ENCODE measurements at regions not wholly inside any gene's neighbourhood (a gene's known extent, or its start where the extent isn't known, plus 50 kb on each side); places are given as distances from the start of the nearest gene placed in this dataset.

DNA sequence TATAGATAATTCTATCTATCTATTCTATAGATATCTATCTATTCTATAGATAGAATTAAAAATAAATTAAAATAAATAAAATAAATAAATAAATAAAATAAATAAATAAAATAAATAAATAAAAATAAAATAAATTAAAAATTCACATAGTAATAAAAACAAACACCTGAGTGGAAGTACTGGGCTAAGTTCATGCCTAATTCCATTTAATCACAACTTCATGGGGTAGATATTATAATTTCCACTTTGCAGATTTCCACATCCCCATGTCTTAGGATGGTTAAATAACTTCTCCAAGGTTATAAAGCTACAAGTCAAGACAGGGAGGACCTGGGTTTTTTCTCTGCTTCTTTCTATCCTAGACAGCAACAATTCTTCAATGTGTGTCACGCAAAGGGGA is 261.4 kb upstream of the MEX3C start:
- no peak for TF ChIP-seq POLR2AphosphoS5 (IDR thresholded peaks at IDR 0.05; ENCODE audit: insufficient read depth in 1 of 2, low read depth in 1 of 2)
- TF ChIP-seq, protein P1, sequence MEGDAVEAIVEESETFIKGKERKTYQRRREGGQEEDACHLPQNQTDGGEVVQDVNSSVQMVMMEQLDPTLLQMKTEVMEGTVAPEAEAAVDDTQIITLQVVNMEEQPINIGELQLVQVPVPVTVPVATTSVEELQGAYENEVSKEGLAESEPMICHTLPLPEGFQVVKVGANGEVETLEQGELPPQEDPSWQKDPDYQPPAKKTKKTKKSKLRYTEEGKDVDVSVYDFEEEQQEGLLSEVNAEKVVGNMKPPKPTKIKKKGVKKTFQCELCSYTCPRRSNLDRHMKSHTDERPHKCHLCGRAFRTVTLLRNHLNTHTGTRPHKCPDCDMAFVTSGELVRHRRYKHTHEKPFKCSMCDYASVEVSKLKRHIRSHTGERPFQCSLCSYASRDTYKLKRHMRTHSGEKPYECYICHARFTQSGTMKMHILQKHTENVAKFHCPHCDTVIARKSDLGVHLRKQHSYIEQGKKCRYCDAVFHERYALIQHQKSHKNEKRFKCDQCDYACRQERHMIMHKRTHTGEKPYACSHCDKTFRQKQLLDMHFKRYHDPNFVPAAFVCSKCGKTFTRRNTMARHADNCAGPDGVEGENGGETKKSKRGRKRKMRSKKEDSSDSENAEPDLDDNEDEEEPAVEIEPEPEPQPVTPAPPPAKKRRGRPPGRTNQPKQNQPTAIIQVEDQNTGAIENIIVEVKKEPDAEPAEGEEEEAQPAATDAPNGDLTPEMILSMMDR (IDR thresholded peaks at IDR 0.05), result no peak
- Histone ChIP-seq H3K27ac (no peak overlapping the region), H3K27me3 (no peaks in the 10 kb centered on the region), H3K9me3 (no peaks in the 10 kb centered on the region), H3K4me1 (no peaks in the 10 kb centered on the region), H3K4me3 (no peak overlapping the region), H3K36me3 (no peaks in the 10 kb centered on the region)
- intact Hi-C loops (cut with DNase I), result no loop called here
- no peak for DNase-seq (ENCODE audit: extremely low spot score in 2 of 2)

DNA sequence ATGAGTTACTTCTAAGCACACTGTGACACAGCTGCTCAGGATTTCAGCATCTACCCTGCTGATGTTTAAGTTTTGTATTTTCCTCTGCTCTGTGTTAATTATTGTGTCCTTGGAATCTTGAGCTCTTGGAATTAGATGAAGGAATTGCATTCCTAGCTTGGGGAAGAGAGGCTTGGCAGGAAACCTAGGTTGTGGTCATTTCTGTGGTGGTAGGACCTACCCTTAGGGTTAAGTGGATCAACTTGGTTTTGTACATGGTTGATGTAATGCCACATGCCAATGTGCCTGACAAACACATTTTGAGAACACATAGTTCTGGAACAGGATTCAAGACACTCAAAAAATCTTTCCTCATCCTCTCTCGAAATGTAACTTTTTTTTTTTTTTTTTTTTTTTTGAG is 264.5 kb upstream of the MEX3C start:
- DNase-seq (ENCODE audit: extremely low spot score in 2 of 2), result no peak
- peak in 1 of 2 donors; percentile 30 for TF ChIP-seq POLR2AphosphoS5 (IDR thresholded peaks at IDR 0.05; ENCODE audit: insufficient read depth in 1 of 2, low read depth in 1 of 2)
- TF ChIP-seq POLR2A (IDR thresholded peaks at IDR 0.05), result no peak
- TF ChIP-seq, protein P1 (IDR thresholded peaks at IDR 0.05), result no peak

DNA sequence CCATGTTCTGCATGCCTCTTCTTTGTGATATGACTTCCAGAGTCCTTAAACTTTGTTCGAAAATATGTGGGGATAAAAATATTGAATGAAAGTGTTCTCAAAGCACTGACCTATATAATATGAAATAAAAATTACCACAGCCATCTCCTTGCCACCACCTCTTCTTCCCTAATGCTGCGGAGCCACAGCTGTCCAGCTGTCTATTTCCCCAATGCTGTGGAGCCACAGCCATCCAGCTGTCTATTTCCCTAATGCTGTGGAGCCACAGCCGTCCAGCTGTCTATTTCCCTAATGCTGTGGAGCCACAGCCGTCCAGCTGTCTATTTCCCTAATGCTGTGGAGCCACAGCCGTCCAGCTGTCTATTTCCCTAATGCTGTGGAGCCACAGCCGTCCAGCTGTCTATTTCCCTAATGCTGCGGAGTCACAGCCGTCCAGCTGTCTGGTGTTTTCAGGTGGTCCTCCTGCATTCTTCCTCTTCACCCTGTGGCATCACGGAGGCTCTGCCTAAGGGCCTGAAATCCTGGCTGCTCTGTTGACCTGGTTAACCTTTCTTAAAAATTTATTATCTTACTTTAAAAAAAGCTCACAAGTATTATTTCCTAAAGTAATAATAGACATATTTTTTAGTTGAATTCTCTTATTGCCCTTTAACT is 266.1 kb upstream of the MEX3C start:
- intact Hi-C loops (cut with DNase I), result no loop called here
- no peaks in the 10 kb centered on the region for H3K27me3 ChIP-seq
- no peak overlapping the region for H3K27ac ChIP-seq
- no peak overlapping the region for H3K4me3 ChIP-seq
- no peaks in the 10 kb centered on the region for H3K36me3 ChIP-seq
- DNase-seq (ENCODE audit: extremely low spot score in 2 of 2), result no peak
- TF ChIP-seq POLR2A (IDR thresholded peaks at IDR 0.05) (no peak), POLR2AphosphoS5 (IDR thresholded peaks at IDR 0.05; ENCODE audit: insufficient read depth in 1 of 2, low read depth in 1 of 2) (no peak)
- TF ChIP-seq, protein P1 (IDR thresholded peaks at IDR 0.05), result no peak
- no peaks in the 10 kb centered on the region for H3K9me3 ChIP-seq
- H3K4me1 ChIP-seq, result no peaks in the 10 kb centered on the region

More for the DNA sequence above, 264.5 kb upstream of the MEX3C start:
- Histone ChIP-seq H3K36me3 (no peaks in the 10 kb centered on the region), H3K27me3 (no peaks in the 10 kb centered on the region), H3K9me3 (no peaks in the 10 kb centered on the region), H3K27ac (no peak overlapping the region), H3K4me1 (no peaks in the 10 kb centered on the region), H3K4me3 (no peak overlapping the region)
- intact Hi-C loops (cut with DNase I), result no loop called here

GRCh38 chr18:51478908-51479307 is 281.4 kb upstream of the MEX3C start:
- H3K4me3 ChIP-seq, result no peak overlapping the region
- DNase-seq (ENCODE audit: extremely low spot score in 2 of 2), result no peak
- intact Hi-C loops (cut with DNase I), result no loop called here
- no peak overlapping the region for H3K27ac ChIP-seq
- TF ChIP-seq, protein P1 (IDR thresholded peaks at IDR 0.05), result no peak
- no peak for TF ChIP-seq POLR2AphosphoS5 (IDR thresholded peaks at IDR 0.05; ENCODE audit: insufficient read depth in 1 of 2, low read depth in 1 of 2)
- H3K27me3 ChIP-seq, result no peaks in the 10 kb centered on the region
- H3K4me1 ChIP-seq, result no peaks in the 10 kb centered on the region
- H3K9me3 ChIP-seq, result no peaks in the 10 kb centered on the region
- H3K36me3 ChIP-seq, result no peaks in the 10 kb centered on the region

- Histone ChIP-seq H3K4me1 (no peaks in the 10 kb centered on the region), H3K27me3 (no peaks in the 10 kb centered on the region), H3K36me3 (no peaks in the 10 kb centered on the region), H3K4me3 (no peak overlapping the region), H3K9me3 (no peaks in the 10 kb centered on the region), H3K27ac (no peak overlapping the region)
- TF ChIP-seq POLR2AphosphoS5 (IDR thresholded peaks at IDR 0.05; ENCODE audit: insufficient read depth in 1 of 2, low read depth in 1 of 2) (no peak), POLR2A (IDR thresholded peaks at IDR 0.05) (no peak)
- TF ChIP-seq, protein P1 (IDR thresholded peaks at IDR 0.05), result no peak
- no peak for DNase-seq (ENCODE audit: extremely low spot score in 2 of 2)
- intact Hi-C loops (cut with DNase I), result no loop called here
Observed at GRCh38 chr18:51479736-51480135, 282.3 kb upstream of the MEX3C start.

Measured in vagina (tissue), 2 donors.